ENCODE measurements at regions not wholly inside any gene's neighbourhood (a gene's known extent, or its start where the extent isn't known, plus 50 kb on each side); places are given as distances from the start of the nearest gene placed in this dataset.

- no peak for DNase-seq
Observed at GRCh38 chr20:62527781-62528180, 52.0 kb upstream of the GATA5 start.

DNA sequence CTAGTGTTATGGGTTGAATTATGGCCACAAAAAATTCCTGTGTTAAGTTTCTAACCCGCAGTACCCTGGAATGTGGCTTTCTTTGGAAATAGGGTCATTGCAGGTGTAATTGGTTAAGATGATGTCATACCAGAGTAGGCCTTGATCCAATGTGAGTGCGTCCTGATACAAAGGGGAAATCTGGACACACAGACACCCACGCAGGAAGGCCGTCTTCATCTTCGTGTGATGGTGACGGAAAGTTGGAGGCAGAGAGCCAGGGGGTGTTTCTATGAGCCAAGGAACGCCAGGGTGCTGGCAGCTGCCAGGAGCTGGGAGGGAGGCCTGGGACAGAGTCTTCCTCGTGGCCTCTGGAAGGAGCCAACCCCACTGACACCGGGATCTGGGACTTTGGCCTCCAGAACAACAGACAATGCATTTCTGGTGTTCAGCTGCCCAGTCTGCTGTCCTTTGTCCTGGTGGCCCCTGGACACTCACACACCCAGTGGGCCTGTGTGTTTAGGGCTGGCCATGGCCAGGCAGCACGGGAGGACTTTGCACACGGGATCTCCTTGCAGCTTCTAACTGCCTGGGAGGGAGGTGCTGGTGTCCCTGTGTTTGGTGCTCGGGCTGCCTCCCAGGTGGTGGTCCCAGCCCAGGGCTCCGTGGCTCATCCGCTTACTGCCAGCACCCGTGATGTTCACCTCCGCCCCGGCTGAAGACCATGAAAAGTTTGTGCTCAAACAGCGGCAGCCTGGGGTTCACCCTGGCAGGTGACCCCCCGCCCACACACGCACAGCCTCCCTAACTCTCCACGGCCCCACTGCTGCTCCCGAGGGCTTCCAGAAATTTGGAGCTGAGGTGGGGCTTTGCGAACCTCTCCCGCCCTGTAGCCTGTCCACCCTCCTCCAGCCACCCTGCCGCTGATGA, 53.4 kb upstream of the GATA5 start:
- no peak for DNase-seq

DNA sequence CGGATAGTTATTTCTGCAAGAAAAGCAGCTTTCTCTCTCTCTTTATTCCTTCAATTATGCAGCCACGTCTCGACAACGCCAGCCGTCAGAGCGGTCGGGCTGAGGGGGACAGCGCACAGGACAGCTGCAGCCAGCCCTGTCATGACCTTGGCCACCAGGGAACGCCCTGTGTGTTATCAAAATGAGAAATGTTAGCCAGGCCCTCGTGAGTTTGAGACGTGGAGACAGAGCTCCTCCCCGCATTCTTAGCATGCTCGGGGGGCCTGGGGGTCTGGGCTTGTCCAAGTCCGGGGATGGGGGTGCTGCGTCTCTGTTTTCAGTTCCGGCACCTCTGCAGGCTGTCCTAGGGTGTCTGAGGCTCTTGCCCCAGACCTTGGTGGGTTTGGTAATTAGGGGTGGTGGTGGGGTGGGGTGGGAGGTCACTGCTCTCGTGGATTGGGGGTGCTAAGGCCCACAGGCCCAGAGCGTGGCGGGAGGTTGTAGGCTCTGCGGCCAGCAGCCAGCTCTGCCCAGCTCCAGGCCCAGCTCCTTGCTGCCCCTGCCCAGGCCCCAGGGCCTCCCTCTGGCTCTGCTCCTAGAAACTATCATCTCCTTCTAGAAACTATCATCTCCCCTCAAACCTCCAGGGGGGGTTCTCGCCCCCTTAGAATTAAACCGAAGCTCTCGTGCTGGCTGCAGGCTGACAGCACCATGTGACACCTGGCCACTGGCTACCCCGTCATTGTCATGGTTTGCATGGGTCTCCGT, 54.3 kb upstream of the GATA5 start:
- DNase-seq, result no peak

DNA sequence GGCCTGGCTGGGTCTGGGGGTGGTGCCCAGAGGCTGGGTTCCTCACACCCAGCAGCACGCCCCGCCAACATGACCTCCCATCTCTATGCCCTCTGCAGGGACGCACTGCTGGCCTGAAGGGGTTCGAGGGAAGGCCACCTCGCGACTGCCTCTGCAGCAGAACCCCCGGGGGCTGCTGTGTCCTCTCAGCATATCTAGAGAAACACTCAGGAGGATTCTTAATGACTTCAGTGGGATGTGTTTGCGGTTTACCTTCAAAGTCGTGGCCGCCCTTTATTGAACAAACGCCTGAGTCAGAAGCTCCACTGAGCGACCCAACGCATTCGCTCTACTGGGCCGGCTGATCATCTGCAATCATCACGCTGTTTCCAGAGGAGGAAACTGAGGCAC, 54.8 kb upstream of the GATA5 start:
- DNase-seq, result no peak

GRCh38 chr20:62531046-62531838, 55.4 kb upstream of the GATA5 start:
- DNase-seq, result no peak

DNA sequence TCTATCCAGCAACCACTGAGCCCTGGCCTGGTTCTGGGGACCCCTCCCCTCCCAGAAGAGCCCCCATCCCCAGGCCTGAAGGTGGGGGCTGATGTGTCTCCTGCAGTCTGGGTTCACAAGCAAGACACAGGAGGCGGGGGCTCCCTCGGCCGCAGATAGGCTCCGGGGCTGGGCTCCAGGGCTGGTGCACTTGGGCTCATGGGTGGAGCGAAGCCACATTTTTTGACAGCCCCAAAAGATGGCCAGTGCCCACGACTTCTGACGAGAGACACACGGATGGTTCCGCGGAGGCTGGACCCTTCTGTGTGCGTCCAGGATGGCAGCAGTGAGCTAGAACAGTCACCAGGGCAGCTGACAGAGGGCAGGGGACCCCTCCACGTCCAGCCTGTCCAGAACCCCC, 57.1 kb upstream of the GATA5 start:
- no peak for DNase-seq

DNA sequence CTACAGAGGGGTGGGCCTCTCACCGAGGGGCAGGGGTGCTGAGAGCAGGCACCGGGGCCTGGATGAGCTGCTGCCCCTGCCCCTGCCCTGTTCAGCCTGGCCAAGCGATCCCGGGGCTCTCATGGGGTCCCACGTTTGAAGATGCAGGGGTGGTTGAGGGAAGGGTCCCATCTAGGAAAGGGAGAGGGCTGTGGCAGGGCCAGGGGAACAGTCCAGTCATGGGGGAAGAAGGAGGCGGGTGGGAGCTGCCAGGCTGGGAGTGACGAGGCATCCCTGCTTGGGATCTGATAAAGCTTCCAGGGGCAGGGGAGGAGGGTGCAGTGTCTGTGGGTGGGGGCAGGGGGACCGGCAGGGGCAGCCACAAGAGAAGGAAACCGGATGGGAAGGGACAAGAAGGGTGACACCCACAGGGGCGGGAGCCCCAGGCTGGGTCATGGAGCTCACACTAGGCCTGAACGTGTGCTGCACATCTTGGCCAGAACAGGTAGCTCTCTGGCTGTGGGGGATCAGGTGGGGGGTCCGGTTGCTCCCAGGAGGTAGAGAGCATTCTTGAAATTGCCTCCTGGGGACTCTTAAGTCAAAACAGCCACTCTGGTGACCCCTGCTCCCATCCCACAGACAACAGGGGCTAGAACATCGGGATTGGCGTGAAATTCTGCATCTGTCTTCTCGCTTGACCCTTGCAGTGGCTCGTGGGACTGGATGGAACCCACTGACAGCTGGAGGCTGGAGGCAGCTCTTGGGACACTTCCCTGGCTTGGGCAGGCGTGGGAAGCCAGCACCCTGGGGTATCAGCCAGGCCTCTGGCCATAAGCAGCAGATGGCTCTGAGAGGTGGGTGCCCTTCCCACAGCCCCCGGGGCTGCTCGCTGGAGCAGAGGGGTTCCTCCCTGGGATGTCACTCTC, 58.0 kb upstream of the GATA5 start:
- DNase-seq, result no peak

DNA sequence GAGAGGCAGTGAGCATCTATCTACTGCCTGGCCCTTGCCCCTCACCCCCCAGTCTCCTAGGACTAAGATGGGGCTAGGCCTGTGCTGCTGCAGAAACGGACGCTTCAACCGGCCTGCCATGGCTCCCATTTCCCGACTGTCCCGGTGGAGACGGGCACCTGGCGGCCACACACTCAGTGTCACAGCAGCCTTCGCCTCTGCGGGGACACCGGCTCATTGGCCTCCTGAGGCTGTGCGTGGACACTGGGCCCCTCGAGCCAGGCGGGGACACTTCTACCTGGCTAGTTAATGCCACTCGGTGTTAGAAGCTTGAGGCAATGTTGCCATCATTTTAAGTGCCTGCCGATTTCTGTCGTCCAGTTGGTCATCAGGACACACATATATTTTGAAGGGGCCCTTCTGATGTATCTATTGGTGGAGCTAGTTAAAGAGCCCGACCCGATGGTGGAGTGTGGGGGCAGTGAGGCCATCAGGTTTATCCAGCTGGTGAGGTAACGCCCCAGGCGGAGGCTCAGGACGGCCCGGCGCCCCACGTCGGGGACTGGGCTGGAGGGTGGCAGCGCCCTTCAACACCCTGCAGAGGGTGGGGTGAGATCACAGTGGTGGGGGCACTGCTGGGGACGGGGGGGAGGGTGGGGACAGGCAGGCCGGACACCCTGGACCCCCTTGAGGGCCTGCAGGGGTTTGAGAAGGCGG, 58.9 kb upstream of the GATA5 start:
- no peak for DNase-seq

- DNase-seq, result no peak
Observed at GRCh38 chr20:62535282-62535811, 59.6 kb upstream of the GATA5 start.

DNA sequence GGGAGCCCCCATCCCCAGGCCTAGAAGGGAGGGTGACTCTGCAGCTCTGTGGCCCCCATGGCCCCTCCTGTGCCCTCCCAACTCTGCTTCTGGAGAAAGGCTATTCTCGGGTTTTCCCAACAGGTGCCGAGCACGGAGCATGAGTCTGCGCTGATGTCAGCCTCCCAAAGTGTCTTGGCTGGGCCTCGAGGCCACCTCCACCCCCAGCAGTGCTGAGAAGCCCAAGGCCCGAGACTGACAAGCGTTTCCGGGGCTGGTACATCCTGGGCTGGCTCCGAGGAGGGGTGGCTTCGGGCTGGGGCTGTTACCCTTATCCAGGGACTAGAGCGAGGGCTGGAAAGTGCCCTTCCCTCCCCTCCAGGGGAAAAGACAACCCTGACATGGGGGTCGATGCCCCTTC, 60.2 kb upstream of the GATA5 start:
- DNase-seq, result no peak

DNA sequence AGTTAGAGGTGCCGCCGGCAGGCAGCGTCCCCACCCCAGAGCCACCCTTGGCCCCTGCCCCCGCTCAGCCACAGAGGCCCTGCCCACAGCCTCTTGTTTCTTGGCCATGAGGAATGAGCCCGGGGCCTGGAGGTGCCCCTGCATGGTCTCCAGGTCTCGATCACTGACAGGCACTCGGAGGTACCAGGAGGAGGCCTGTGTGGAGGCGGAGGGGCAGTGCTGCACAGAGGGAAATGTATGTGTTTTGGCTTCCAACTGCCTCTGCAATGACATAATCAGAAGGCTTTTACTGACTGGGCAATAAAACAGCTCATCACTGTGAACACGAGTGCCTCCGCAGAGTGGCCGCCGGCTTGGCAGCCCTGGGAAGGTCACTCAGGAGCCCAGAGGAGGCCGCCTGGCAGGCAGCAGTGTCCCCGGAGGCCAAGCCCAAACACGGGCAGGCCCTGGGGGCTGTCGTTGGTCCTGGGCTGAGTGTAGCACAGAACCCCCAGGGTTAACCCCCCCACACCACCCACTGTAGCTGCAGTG, 61.1 kb upstream of the GATA5 start:
- no peak for DNase-seq

GRCh38 chr20:62537649-62538292, 62.0 kb upstream of the GATA5 start:
- DNase-seq, result no peak

DNA sequence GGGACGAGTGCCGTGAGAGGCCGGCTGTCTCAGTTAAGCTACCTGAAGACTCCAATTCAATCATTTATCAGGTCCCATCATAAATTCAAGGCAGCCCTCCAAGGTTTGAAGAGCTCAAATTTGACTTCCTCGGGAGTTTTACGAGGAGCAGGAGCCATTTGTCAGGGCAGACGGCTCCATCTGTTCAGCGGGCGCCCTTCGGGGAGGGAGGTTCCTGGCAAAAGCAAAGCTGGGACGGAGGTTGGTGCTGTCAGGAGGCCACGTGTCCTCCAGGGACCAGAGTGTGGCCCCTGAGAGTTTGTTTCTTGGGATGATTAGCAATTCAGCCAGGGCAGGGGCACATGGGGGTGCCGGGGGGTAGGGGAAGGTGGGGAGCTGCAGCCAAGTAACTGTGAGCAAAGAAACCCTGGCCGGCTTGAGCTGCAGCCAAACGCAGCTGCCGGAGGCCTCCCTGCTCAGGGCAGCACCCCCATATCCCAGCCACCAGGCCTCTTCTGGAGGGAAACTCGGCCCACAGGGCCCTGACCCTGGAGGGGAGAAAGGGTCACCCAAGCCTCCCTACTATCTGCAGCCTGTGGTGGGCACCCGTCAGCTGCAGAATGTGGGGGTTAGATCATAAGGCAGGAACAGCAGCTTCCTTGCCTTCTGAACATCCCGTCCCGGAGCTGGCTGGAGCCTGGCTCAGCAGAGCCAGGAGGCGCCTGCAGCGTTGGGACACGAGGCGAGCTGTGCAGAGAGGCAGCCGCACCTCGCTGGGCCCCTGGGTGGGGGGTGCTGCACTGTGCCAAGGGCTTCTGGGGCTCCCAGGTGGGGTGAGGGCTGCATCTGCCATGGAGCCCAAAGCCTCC, 63.6 kb upstream of the GATA5 start:
- DNase-seq, result no peak

GRCh38 chr20:62540504-62540903, 64.7 kb upstream of the GATA5 start:
- no peak for DNase-seq

DNA sequence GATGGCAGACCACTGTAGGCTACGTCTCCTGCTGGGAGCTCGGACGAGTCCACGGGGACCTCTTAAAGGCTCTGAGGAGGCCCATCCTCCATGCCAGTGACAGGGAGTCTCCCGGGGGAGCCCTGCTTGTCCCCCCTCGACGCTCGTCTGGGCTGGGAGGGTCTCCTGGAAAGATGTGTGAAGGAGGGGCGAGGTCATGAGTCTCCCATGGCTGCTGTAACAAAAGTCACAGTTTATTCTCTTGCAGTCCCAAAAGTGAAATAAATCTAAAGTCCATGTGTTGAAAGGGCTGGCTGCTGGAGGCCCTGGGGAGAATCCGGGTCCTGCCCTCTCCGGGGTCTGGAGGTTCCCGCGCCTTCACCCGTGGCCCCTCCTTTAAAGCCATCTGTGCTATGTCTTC, 67.1 kb upstream of the GATA5 start:
- no peak for DNase-seq

DNA sequence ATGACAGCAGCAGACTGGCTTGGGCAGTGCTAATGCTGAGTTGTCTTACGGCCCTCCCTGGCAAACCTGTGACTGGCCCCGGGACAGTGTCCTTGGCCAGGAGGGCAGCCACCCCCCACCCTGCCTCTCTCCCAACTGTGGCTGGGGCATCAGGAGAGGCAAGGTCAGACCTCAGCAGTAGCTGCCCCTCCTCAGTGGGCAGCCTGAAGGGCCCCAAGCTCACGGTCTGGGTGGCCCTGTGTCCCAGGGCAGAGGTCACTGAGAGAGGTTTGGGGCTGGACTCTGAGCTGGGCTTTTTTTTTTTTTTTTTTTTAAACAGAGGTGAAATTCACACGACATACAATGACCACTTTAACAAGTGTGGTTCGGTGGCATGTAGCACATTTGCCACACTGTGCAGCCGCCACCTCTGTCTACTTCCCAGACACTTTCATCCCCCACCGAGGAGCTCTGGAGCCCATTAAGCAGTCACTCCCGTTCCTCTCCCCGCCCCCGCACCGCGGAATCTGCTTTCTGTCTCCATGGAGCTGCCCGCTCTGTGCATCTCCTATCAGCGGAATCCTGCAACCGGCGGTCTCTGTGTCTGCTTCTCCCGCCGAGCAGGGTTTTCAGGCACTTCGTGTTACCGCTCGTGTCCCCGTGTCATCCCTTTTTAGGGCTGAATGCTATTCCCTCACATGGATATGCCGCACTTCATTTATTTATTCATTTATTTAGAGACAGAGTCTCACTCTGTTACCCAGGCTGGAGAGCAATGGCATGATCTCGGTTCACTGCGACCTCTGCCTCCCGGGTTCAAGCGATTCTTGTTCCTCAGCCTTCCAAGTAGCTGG, 67.9 kb upstream of the GATA5 start:
- no peak for DNase-seq

- no peak for DNase-seq
Observed at GRCh38 chr20:62544505-62545055, 68.8 kb upstream of the GATA5 start.

DNA sequence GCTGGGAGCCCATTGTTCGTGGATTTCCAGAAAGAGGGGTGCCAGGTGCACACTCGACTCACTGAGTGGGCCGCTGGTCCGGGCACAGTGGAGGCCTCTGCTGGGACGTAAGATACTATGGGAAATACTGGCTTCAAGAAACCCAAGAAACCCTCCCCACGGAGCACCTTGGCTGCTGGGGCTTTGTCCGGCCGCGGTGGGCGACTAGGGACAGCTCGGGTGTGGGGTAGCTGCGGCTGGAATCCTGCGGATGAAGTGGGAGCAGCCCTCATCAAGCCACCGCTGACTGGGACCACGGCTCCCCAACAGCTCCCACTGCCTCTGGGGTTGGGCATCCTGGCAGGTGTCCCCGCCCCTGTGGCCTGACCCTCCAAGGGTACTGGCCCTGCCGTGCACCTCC, 69.5 kb upstream of the GATA5 start:
- DNase-seq, result no peak
